Mesendoderm (in vitro differentiated cells): ENCODE measurements at regions not wholly inside any gene's neighbourhood (a gene's known extent, or its start where the extent isn't known, plus 50 kb on each side); places are given as distances from the start of the nearest gene placed in this dataset.

Experiments
- DNase-seq: peaks from one replicate; pipeline ENCODE4 v3.0.0; 2013
- H2AK5ac ChIP-seq: 2 replicates; pipeline ENCODE4 v1.6.1; 2013; ENCODE audit warnings: low read length, inconsistent platforms
- H2BK120ac ChIP-seq: 2 replicates; pipeline ENCODE4 v1.6.1; 2013; ENCODE audit warnings: low read depth, mild to moderate bottlenecking, low read length, moderate library complexity, mixed read lengths
- H2BK15ac ChIP-seq: replicated peaks from 2 replicates; pipeline ENCODE4 v1.6.1; 2013; ENCODE audit warnings: low read depth, mild to moderate bottlenecking, moderate library complexity
- H2BK5ac ChIP-seq: 2 replicates; pipeline ENCODE4 v1.6.1; 2013; ENCODE audit warnings: low read length, inconsistent platforms
- H3K18ac ChIP-seq: 2 replicates; pipeline ENCODE4 v1.6.1; 2013; ENCODE audit warnings: mild to moderate bottlenecking, low read length, mixed read lengths
- H3K23ac ChIP-seq: one replicate; pipeline ENCODE4 v1.6.1; 2013; ENCODE audit warnings: low read length
- H3K27ac ChIP-seq: 2 replicates; pipeline ENCODE4 v1.5.1; 2013; ENCODE audit warnings: low read depth, mild to moderate bottlenecking, inconsistent platforms, low read length, moderate library complexity
- H3K27me3 ChIP-seq: 2 replicates; pipeline ENCODE4 v1.6.1; 2013; ENCODE audit warnings: low read length, control low read depth, mild to moderate bottlenecking, inconsistent platforms; ENCODE audit not compliant: insufficient read depth, poor library complexity
- H3K36me3 ChIP-seq: 2 replicates; pipeline ENCODE4 v1.6.1; 2013; ENCODE audit warnings: low read length, inconsistent platforms; ENCODE audit not compliant: control insufficient read depth, insufficient read depth
- H3K4ac ChIP-seq: one replicate; pipeline ENCODE4 v1.6.1; 2013; ENCODE audit warnings: low read depth, mild to moderate bottlenecking, low read length, moderate library complexity
- H3K4me1 ChIP-seq: 2 replicates; pipeline ENCODE4 v1.6.1; 2013; ENCODE audit warnings: low read depth, low read length, inconsistent platforms; ENCODE audit not compliant: control insufficient read depth
- H3K4me2 ChIP-seq: 2 replicates; pipeline ENCODE4 v1.6.1; 2013; ENCODE audit warnings: low read length
- H3K4me3 ChIP-seq: 2 replicates; pipeline ENCODE4 v1.5.1; 2013; ENCODE audit warnings: mild to moderate bottlenecking, low read length
- H3K56ac ChIP-seq: one replicate; pipeline ENCODE4 v1.6.1; 2013; ENCODE audit warnings: low read length
- H3K79me1 ChIP-seq: 2 replicates; pipeline ENCODE4 v1.6.1; 2013; ENCODE audit warnings: low read length, inconsistent platforms
- H3K79me2 ChIP-seq: 2 replicates; pipeline ENCODE4 v1.6.1; 2013; ENCODE audit warnings: mild to moderate bottlenecking, low read length; ENCODE audit not compliant: control insufficient read depth, insufficient read depth
- H3K9ac ChIP-seq: 2 replicates; pipeline ENCODE4 v1.6.1; 2013; ENCODE audit warnings: low read length, inconsistent platforms
- H4K5ac ChIP-seq: one replicate; pipeline ENCODE4 v1.6.1; 2013; ENCODE audit warnings: low read length
- H4K8ac ChIP-seq: one replicate; pipeline ENCODE4 v1.6.1; 2013; ENCODE audit warnings: low read depth, mild to moderate bottlenecking, control low read depth, low read length, moderate library complexity
- WGBS: extraction: QIAGEN DNeasy Blood & Tissue Kit; methylation state at CpG from one replicate; pipeline ENCODE4 v1.1.7; 2013; ENCODE audit warnings: low lambda C conversion rate, missing lambda C conversion rate; ENCODE audit not compliant: insufficient coverage; ENCODE audit errors: extremely low coverage; 5-methylcytosine and 5-hydroxymethylcytosine counted together

GRCh38 chr3:55322638-55323037 is 164.5 kb downstream of the WNT5A start:
- Histone ChIP-seq H4K8ac (no peak overlapping the region), H3K4me1 (no peaks in the 10 kb centered on the region), H2BK5ac (no peak overlapping the region), H3K23ac (no peak overlapping the region), H3K4ac (no peak overlapping the region), H3K56ac (no peak overlapping the region), H3K79me1 (no peaks in the 10 kb centered on the region), H3K79me2 (no peaks in the 10 kb centered on the region), H3K4me2 (no peak overlapping the region), H3K27me3 (no peaks in the 10 kb centered on the region), H3K27ac (no peak overlapping the region), H3K36me3 (no peaks in the 10 kb centered on the region), H2BK15ac (no peak overlapping the region), H2AK5ac (no peak overlapping the region), H3K9ac (no peak overlapping the region), H3K18ac (no peak overlapping the region), H4K5ac (no peak overlapping the region), H2BK120ac (no peak overlapping the region), H3K4me3 (no peak overlapping the region)
- no CpG with 5 or more reads among the region's 7 CpGs for WGBS
- no peak for DNase-seq

- WGBS: no CpG with 5 or more reads among the region's 1 CpG
- no peak overlapping the region for H2BK5ac ChIP-seq
These were observed 166.2 kb downstream of the WNT5A start for GRCh38 chr3:55320928-55321327.

GRCh38 chr3:55315396-55315795 is 171.7 kb downstream of the WNT5A start:
- no peak overlapping the region for H4K5ac ChIP-seq
- no peak overlapping the region for H4K8ac ChIP-seq
- no peak overlapping the region for H3K27ac ChIP-seq
- H3K9ac ChIP-seq: no peak overlapping the region
- H3K79me1 ChIP-seq: no peaks in the 10 kb centered on the region
- H2BK5ac ChIP-seq: no peak overlapping the region
- no peak overlapping the region for H2BK15ac ChIP-seq
- no peak overlapping the region for H3K4ac ChIP-seq
- no peak overlapping the region for H3K23ac ChIP-seq
- no peak overlapping the region for H2BK120ac ChIP-seq
- no peaks in the 10 kb centered on the region for H3K27me3 ChIP-seq
- H3K4me3 ChIP-seq: no peak overlapping the region
- H3K4me2 ChIP-seq: no peak overlapping the region
- H3K18ac ChIP-seq: no peak overlapping the region
- DNase-seq: no peak
- H3K4me1 ChIP-seq: no peaks in the 10 kb centered on the region
- no peaks in the 10 kb centered on the region for H3K79me2 ChIP-seq
- no CpG with 5 or more reads among the region's 3 CpGs for WGBS
- no peaks in the 10 kb centered on the region for H3K36me3 ChIP-seq
- H3K56ac ChIP-seq: no peak overlapping the region
- no peak overlapping the region for H2AK5ac ChIP-seq

More at GRCh38 chr3:55320928-55321327, 166.2 kb downstream of the WNT5A start:
- Histone ChIP-seq H3K4me1 (no peaks in the 10 kb centered on the region), H2BK15ac (no peak overlapping the region), H2BK120ac (no peak overlapping the region), H3K27ac (no peak overlapping the region), H2AK5ac (no peak overlapping the region), H4K5ac (no peak overlapping the region), H3K18ac (no peak overlapping the region), H3K36me3 (no peaks in the 10 kb centered on the region), H3K27me3 (no peaks in the 10 kb centered on the region), H3K23ac (no peak overlapping the region), H3K4me3 (no peak overlapping the region), H3K79me1 (no peaks in the 10 kb centered on the region), H3K79me2 (no peaks in the 10 kb centered on the region), H4K8ac (no peak overlapping the region), H3K9ac (no peak overlapping the region), H3K56ac (no peak overlapping the region), H3K4ac (no peak overlapping the region), H3K4me2 (no peak overlapping the region)
- no peak for DNase-seq

GRCh38 chr3:55313666-55314065 is 173.4 kb downstream of the WNT5A start:
- Histone ChIP-seq H3K27ac (no peak overlapping the region), H3K56ac (no peak overlapping the region), H2BK120ac (no peak overlapping the region), H3K27me3 (no peaks in the 10 kb centered on the region), H2BK15ac (no peak overlapping the region), H3K18ac (no peak overlapping the region), H2AK5ac (no peak overlapping the region), H4K8ac (no peak overlapping the region), H3K4ac (no peak overlapping the region), H3K9ac (no peak overlapping the region), H4K5ac (no peak overlapping the region), H3K36me3 (no peaks in the 10 kb centered on the region), H3K4me1 (no peaks in the 10 kb centered on the region), H3K79me1 (no peaks in the 10 kb centered on the region), H2BK5ac (no peak overlapping the region), H3K4me2 (no peak overlapping the region), H3K4me3 (no peak overlapping the region), H3K79me2 (no peaks in the 10 kb centered on the region), H3K23ac (no peak overlapping the region)
- no peak for DNase-seq
- WGBS: no CpG with 5 or more reads among the region's 7 CpGs

- Histone ChIP-seq H4K5ac (no peak overlapping the region), H3K79me1 (no peaks in the 10 kb centered on the region), H2BK5ac (no peak overlapping the region), H2BK15ac (no peak overlapping the region), H3K27me3 (no peaks in the 10 kb centered on the region), H3K18ac (no peak overlapping the region), H3K4ac (no peak overlapping the region), H3K27ac (no peak overlapping the region), H3K56ac (no peak overlapping the region), H3K4me3 (no peak overlapping the region), H2AK5ac (no peak overlapping the region), H4K8ac (no peak overlapping the region), H3K4me2 (no peak overlapping the region), H3K9ac (no peak overlapping the region), H3K23ac (no peak overlapping the region), H3K79me2 (no peaks in the 10 kb centered on the region), H2BK120ac (no peak overlapping the region), H3K4me1 (no peaks in the 10 kb centered on the region), H3K36me3 (no peaks in the 10 kb centered on the region)
- WGBS: no CpG with 5 or more reads among the region's 3 CpGs
- DNase-seq: no peak
These were observed 177.8 kb downstream of the WNT5A start for GRCh38 chr3:55309336-55309735.

- no peak overlapping the region for H3K4ac ChIP-seq
- no peak overlapping the region for H2AK5ac ChIP-seq
- no peaks in the 10 kb centered on the region for H3K79me2 ChIP-seq
- no peak overlapping the region for H3K4me3 ChIP-seq
- H3K4me1 ChIP-seq: no peaks in the 10 kb centered on the region
- no peak for DNase-seq
- H2BK120ac ChIP-seq: no peak overlapping the region
- no peaks in the 10 kb centered on the region for H3K36me3 ChIP-seq
- H4K8ac ChIP-seq: no peak overlapping the region
- H3K9ac ChIP-seq: no peak overlapping the region
- no peak overlapping the region for H3K23ac ChIP-seq
- H3K56ac ChIP-seq: no peak overlapping the region
- no peak overlapping the region for H3K4me2 ChIP-seq
- no peak overlapping the region for H2BK15ac ChIP-seq
- H3K79me1 ChIP-seq: no peaks in the 10 kb centered on the region
- H3K27me3 ChIP-seq: no peaks in the 10 kb centered on the region
- no peak overlapping the region for H2BK5ac ChIP-seq
- no CpG with 5 or more reads among the region's 2 CpGs for WGBS
- H3K27ac ChIP-seq: no peak overlapping the region
- H3K18ac ChIP-seq: no peak overlapping the region
- no peak overlapping the region for H4K5ac ChIP-seq
These were observed 179.5 kb downstream of the WNT5A start for GRCh38 chr3:55307622-55308021.
